ENCODE measurements at regions not wholly inside any gene's neighbourhood (a gene's known extent, or its start where the extent isn't known, plus 50 kb on each side); places are given as distances from the start of the nearest gene placed in this dataset.

GRCh38 chr12:17695495-17695894 lies 394.5 kb downstream of the RERGL start:
- intact Hi-C loops (cut with DNase I; ENCODE audit: low total_unique reads) (no loop called here), in situ Hi-C loops (cut with MboI; ENCODE audit: low pct_ligation_motif_present in 1 of 4, low pct_unique_long_range_greater_than_20kb in 1 of 4, low sequenced_read_pairs in 3 of 4) (loop anchor here in 1 of 4 donors (25.0 kb wide), 1 partner anchor 108 kb away; no protein-coding TSS in a partner anchor)
- H3K36me3 ChIP-seq = no peaks in the 10 kb centered on the region
- H3K4me1 ChIP-seq = no peaks in the 10 kb centered on the region
- 66 to 70% methylated on average over 4 to 9 of the region's 9 CpGs for WGBS, 2 donors (ENCODE audit: low coverage in 1 of 2)
- TF ChIP-seq POLR2A (IDR thresholded peaks at IDR 0.05) (no peak), EP300 (IDR thresholded peaks at IDR 0.05; ENCODE audit: low read depth) (no peak), POLR2AphosphoS5 (IDR thresholded peaks at IDR 0.05) (no peak)
- TF ChIP-seq, protein P1, sequence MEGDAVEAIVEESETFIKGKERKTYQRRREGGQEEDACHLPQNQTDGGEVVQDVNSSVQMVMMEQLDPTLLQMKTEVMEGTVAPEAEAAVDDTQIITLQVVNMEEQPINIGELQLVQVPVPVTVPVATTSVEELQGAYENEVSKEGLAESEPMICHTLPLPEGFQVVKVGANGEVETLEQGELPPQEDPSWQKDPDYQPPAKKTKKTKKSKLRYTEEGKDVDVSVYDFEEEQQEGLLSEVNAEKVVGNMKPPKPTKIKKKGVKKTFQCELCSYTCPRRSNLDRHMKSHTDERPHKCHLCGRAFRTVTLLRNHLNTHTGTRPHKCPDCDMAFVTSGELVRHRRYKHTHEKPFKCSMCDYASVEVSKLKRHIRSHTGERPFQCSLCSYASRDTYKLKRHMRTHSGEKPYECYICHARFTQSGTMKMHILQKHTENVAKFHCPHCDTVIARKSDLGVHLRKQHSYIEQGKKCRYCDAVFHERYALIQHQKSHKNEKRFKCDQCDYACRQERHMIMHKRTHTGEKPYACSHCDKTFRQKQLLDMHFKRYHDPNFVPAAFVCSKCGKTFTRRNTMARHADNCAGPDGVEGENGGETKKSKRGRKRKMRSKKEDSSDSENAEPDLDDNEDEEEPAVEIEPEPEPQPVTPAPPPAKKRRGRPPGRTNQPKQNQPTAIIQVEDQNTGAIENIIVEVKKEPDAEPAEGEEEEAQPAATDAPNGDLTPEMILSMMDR (IDR thresholded peaks at IDR 0.05) = no peak
- no peak for DNase-seq
- H3K27me3 ChIP-seq = no peaks in the 10 kb centered on the region
- no peak overlapping the region for H3K4me3 ChIP-seq
- no peaks in the 10 kb centered on the region for H3K9me3 ChIP-seq
- H3K27ac ChIP-seq = no peak overlapping the region

DNA sequence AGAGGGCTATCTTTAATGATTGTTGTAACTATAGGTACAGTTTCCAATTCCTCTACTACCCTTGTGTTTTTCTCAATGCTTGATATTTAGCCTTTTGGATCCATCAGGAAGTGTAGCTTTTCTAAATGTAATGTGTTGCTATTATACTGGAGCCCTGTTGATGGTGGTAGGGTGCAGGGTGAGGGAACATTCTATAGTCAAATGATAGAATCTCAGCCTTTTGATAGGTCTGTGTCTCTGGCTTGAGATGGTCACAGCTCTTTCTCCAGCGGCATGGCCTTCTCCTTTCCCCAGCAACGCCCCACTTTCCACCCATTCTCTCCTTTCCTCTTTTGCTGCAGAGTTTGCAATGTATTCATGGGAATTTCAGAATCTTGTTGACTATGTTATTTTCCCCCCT lies 398.6 kb downstream of the RERGL start:
- intact Hi-C loops (cut with DNase I; ENCODE audit: low total_unique reads) (no loop called here), in situ Hi-C loops (cut with MboI; ENCODE audit: low pct_ligation_motif_present in 1 of 4, low pct_unique_long_range_greater_than_20kb in 1 of 4, low sequenced_read_pairs in 3 of 4) (loop anchor here in 1 of 4 donors (25.0 kb wide), 1 partner anchor 104 kb away; no protein-coding TSS in a partner anchor)
- H3K36me3 ChIP-seq = no peaks in the 10 kb centered on the region
- no peaks in the 10 kb centered on the region for H3K9me3 ChIP-seq
- no peak for DNase-seq
- WGBS, 2 donors (ENCODE audit: low coverage in 1 of 2) = 84 to 100% methylated on average over 1 to 2 of the region's 2 CpGs
- no peak overlapping the region for H3K4me3 ChIP-seq
- no peaks in the 10 kb centered on the region for H3K27me3 ChIP-seq
- TF ChIP-seq POLR2A (IDR thresholded peaks at IDR 0.05) (no peak), EP300 (IDR thresholded peaks at IDR 0.05; ENCODE audit: low read depth) (no peak), POLR2AphosphoS5 (IDR thresholded peaks at IDR 0.05) (no peak)
- TF ChIP-seq, protein P1 (IDR thresholded peaks at IDR 0.05) = no peak
- no peaks in the 10 kb centered on the region for H3K4me1 ChIP-seq
- H3K27ac ChIP-seq = no peak overlapping the region

DNA sequence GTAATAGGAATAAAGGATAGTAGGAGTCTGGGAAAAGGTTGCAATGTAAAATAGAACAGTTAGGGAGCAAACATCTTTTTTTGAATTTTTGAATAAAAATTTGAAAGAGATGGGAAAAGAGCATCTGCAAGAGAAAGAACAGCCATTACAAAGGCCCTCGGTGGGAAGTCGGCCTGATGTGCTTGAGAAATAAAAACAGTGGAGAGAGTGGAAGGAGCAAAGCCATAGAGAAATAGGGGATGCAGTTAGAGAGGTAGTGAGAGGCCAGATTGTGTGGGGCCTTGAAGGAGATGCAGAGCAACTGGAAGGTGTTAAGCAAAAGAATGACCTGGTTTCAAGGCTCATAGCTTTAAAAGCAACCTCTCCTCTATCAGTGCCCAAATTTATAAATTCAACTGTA lies 409.8 kb downstream of the RERGL start:
- no peak overlapping the region for H3K4me3 ChIP-seq
- DNase-seq = no peak
- no peak overlapping the region for H3K27ac ChIP-seq
- intact Hi-C loops (cut with DNase I; ENCODE audit: low total_unique reads) (no loop called here), in situ Hi-C loops (cut with MboI; ENCODE audit: low pct_ligation_motif_present in 1 of 4, low pct_unique_long_range_greater_than_20kb in 1 of 4, low sequenced_read_pairs in 3 of 4) (loop anchor here in 1 of 4 donors (25.0 kb wide), 1 partner anchor 93 kb away; no protein-coding TSS in a partner anchor)
- H3K4me1 ChIP-seq = no peaks in the 10 kb centered on the region
- H3K27me3 ChIP-seq = no peaks in the 10 kb centered on the region
- TF ChIP-seq POLR2A (IDR thresholded peaks at IDR 0.05) = no peak
- TF ChIP-seq, protein P1 (IDR thresholded peaks at IDR 0.05) = no peak
- no peak for TF ChIP-seq POLR2AphosphoS5 (IDR thresholded peaks at IDR 0.05)
- no peak for TF ChIP-seq EP300 (IDR thresholded peaks at IDR 0.05; ENCODE audit: low read depth)
- WGBS, 2 donors (ENCODE audit: low coverage in 1 of 2) = 30 to 37% methylated on average over 2 of the region's 2 CpGs
- no peaks in the 10 kb centered on the region for H3K36me3 ChIP-seq
- no peaks in the 10 kb centered on the region for H3K9me3 ChIP-seq

DNA sequence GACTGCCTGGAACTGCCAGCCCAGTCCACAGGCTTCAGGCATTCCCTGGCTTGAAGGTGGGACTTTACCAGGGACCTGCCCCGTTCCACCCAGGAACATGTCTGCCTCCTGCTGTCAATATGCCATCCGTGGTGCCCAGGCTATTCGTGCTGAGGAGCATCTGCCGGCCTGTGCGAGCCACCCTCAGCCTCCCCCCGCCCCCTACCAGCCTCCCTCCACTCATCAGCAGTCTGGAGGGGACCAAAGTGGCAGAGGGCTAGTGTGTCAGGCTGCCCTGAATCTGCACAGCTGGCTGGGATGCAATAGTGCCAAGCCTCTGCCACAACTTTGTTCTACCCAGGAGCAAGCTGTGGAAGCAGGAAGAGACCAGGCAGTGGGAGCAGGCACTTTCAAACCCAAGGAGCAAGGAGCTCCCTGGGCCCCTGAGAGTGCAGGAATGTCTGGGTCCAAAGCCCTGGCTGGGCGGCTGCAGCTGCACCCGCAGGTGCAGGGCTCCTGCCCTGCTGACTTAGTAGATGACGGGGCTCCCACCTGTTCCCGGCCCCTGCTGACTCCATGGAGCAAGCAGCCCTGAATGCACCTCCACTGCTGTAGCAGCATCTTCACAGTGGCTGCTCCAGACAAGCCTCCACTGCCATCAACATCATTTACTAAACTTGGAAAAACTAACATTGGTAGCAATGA lies 423.2 kb downstream of the RERGL start:
- in situ Hi-C loops (cut with MboI; ENCODE audit: low pct_ligation_motif_present in 1 of 4, low pct_unique_long_range_greater_than_20kb in 1 of 4, low sequenced_read_pairs in 3 of 4) = no loop called here

More for the DNA sequence above, 423.2 kb downstream of the RERGL start:
- intact Hi-C loops (cut with DNase I; ENCODE audit: low total_unique reads) = no loop called here
- Histone ChIP-seq H3K4me3 (no peak overlapping the region), H3K36me3 (no peaks in the 10 kb centered on the region), H3K27ac (no peak overlapping the region), H3K27me3 (no peaks in the 10 kb centered on the region), H3K9me3 (no peaks in the 10 kb centered on the region), H3K4me1 (no peaks in the 10 kb centered on the region)
- no peak for TF ChIP-seq POLR2AphosphoS5 (IDR thresholded peaks at IDR 0.05)
- WGBS, 2 donors (ENCODE audit: low coverage in 1 of 2) = 76% methylated on average over 8 of the region's 10 CpGs; no CpG with 5 or more reads in 1 of the 2 donors
- no peak for DNase-seq

Data from transverse colon (tissue), 4 donors.